Astrocyte (in vitro differentiated cells and primary cell): ENCODE measurements at regions not wholly inside any gene's neighbourhood (a gene's known extent, or its start where the extent isn't known, plus 50 kb on each side); places are given as distances from the start of the nearest gene placed in this dataset.

Experiments
- DNase-seq: peaks from one replicate; pipeline ENCODE4 v3.0.0-alpha.2; 2010; ENCODE audit warnings: low read depth
- FAIRE-seq: peaks from 2 replicates; lab custom pipeline; 2011; peaks lifted over from hg19 to GRCh38; lab: Jason Lieb, UNC
- H2AFZ ChIP-seq: 2 replicates; pipeline ENCODE4 v1.6.0; 2012; ENCODE audit warnings: low read depth, low read length, inconsistent platforms
- H3K27ac ChIP-seq: 2 replicates; pipeline ENCODE4 v1.5.1; 2011; ENCODE audit warnings: low read depth, low read length, inconsistent platforms
- H3K27me3 ChIP-seq: 2 replicates; pipeline ENCODE4 v1.6.0; 2011; ENCODE audit warnings: low read length, inconsistent platforms; ENCODE audit not compliant: insufficient read depth
- H3K36me3 ChIP-seq: 2 replicates; pipeline ENCODE4 v1.5.1; 2011; ENCODE audit warnings: low read length, inconsistent platforms; ENCODE audit not compliant: insufficient read depth
- H3K4me1 ChIP-seq: 2 replicates; pipeline ENCODE4 v1.5.1; 2011; ENCODE audit warnings: low read length, inconsistent platforms; ENCODE audit not compliant: insufficient read depth
- H3K4me2 ChIP-seq: 2 replicates; pipeline ENCODE4 v1.6.0; 2012; ENCODE audit warnings: low read length, inconsistent platforms
- H3K4me3 ChIP-seq: 2 replicates; pipeline ENCODE4 v1.5.1; 2011; ENCODE audit warnings: low read depth, mild to moderate bottlenecking, low read length, inconsistent platforms; ENCODE audit not compliant: insufficient read depth
- H3K79me2 ChIP-seq: 2 replicates; pipeline ENCODE4 v1.6.0; 2012; ENCODE audit warnings: mild to moderate bottlenecking, low read length, inconsistent platforms; ENCODE audit not compliant: insufficient read depth
- H3K9ac ChIP-seq: 2 replicates; pipeline ENCODE4 v1.6.0; 2012; ENCODE audit warnings: mild to moderate bottlenecking, low read length, inconsistent platforms
- H3K9me3 ChIP-seq: 2 replicates; pipeline ENCODE4 v1.5.1; 2012; ENCODE audit warnings: low read depth, mild to moderate bottlenecking, low read length, inconsistent platforms; ENCODE audit not compliant: insufficient read depth
- H4K20me1 ChIP-seq: 2 replicates; pipeline ENCODE4 v1.6.0; 2012; ENCODE audit warnings: low read length, inconsistent platforms; ENCODE audit not compliant: insufficient read depth
- H3K27ac Mint-ChIP-seq: one replicate; pipeline ENCODE4 v1.8.0; 2021; ENCODE audit warnings: mild to moderate bottlenecking, mixed read lengths; ENCODE audit not compliant: unreplicated experiment
- H3K27me3 Mint-ChIP-seq: one replicate; pipeline ENCODE4 v1.8.0; 2021; ENCODE audit warnings: low read depth, mixed read lengths; ENCODE audit not compliant: unreplicated experiment
- H3K36me3 Mint-ChIP-seq: one replicate; pipeline ENCODE4 v1.8.0; 2021; ENCODE audit warnings: low read depth, mixed read lengths; ENCODE audit not compliant: unreplicated experiment
- H3K4me1 Mint-ChIP-seq: one replicate; pipeline ENCODE4 v1.8.0; 2021; ENCODE audit warnings: low read depth, mixed read lengths; ENCODE audit not compliant: unreplicated experiment
- H3K4me3 Mint-ChIP-seq: one replicate; pipeline ENCODE4 v1.8.0; 2021; ENCODE audit warnings: mild to moderate bottlenecking, moderate library complexity, mixed read lengths; ENCODE audit not compliant: unreplicated experiment
- H3K9me3 Mint-ChIP-seq: one replicate; pipeline ENCODE4 v1.8.0; 2021; ENCODE audit warnings: mild to moderate bottlenecking, mixed read lengths; ENCODE audit not compliant: unreplicated experiment
- EZH2 ChIP-seq: IDR thresholded peaks from 2 replicates; pipeline ENCODE4 v1.6.1; 2012; ENCODE audit warnings: mild to moderate bottlenecking, low read length, inconsistent platforms; ENCODE audit not compliant: insufficient read depth
- TF ChIP-seq, protein P1 (sequence below): IDR thresholded peaks from 2 replicates; pipeline ENCODE4 v1.5.1; 2011; ENCODE audit warnings: low read depth, mild to moderate bottlenecking, inconsistent platforms, low read length, moderate library complexity; ENCODE audit not compliant: insufficient read depth

DNA sequence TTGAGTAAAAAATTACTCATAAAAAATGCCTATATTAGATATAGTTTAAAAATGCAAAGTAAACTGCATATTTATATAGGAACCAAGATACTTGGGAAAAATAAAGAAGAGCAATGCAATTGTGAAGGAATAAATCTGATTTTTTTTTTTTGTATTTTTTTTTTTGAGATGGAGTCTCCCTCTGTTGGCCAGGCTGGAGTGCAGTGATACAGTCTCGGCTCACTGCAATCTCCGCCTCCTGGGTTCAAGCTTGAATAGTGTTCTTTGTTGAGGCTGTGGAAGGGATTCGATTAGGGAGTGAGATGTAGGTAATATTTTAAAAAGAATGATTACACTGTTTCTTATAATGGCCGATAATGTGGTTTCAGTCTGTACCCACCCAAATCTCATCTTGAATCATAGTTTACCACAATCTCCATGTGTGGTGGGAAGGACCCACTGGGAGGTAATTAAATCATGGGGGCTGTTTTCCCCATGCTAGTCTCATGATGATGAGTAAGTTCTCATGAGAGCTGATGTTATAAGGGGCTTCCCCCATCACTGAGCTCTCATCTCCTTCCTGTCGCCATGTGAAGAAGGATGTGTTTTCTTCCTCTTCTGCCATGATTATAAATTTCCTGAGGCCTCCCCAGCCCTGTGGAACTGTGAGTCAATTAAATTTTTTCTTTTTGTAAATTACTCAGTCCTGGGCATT, 1765.9 kb downstream of the PLA2G4A start:
- Mint-ChIP-seq H3K9me3 (no peaks in the 10 kb centered on the region), H3K27ac (no peak overlapping the region), H3K4me3 (no peak overlapping the region), H3K27me3 (no peaks in the 10 kb centered on the region), H3K36me3 (no peaks in the 10 kb centered on the region), H3K4me1 (no peaks in the 10 kb centered on the region)
- Histone ChIP-seq H3K9me3 (no peaks in the 10 kb centered on the region), H3K4me1 (no peaks in the 10 kb centered on the region), H3K4me2 (no peak overlapping the region), H3K9ac (no peak overlapping the region), H4K20me1 (no peaks in the 10 kb centered on the region), H3K36me3 (no peaks in the 10 kb centered on the region), H3K79me2 (no peaks in the 10 kb centered on the region), H3K4me3 (no peak overlapping the region), H2AFZ (no peak overlapping the region), H3K27me3 (no peaks in the 10 kb centered on the region), H3K27ac (no peak overlapping the region)
- DNase-seq (no peak), FAIRE-seq (no peak)
- TF ChIP-seq, protein P1, sequence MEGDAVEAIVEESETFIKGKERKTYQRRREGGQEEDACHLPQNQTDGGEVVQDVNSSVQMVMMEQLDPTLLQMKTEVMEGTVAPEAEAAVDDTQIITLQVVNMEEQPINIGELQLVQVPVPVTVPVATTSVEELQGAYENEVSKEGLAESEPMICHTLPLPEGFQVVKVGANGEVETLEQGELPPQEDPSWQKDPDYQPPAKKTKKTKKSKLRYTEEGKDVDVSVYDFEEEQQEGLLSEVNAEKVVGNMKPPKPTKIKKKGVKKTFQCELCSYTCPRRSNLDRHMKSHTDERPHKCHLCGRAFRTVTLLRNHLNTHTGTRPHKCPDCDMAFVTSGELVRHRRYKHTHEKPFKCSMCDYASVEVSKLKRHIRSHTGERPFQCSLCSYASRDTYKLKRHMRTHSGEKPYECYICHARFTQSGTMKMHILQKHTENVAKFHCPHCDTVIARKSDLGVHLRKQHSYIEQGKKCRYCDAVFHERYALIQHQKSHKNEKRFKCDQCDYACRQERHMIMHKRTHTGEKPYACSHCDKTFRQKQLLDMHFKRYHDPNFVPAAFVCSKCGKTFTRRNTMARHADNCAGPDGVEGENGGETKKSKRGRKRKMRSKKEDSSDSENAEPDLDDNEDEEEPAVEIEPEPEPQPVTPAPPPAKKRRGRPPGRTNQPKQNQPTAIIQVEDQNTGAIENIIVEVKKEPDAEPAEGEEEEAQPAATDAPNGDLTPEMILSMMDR: peak; percentile 4
- no peak for TF ChIP-seq EZH2

DNA sequence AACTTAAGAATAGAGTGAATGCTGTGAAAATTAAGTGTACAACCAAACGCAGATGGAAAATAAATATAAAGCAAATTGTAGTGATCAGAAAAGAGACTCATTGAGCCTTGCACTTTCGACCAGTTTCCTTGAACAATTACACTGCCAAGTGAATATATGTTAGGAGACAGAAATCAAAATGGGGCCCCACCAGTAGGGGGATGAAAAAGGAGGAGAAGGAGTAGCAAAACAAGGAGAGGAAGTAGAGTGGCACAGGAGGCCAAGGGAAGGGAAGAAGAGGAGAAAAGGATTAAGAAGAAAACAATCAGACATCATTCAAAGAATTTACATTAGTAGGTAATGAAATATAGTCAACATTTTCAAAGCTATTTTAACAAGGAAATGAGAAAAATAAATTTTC, 1770.6 kb downstream of the PLA2G4A start:
- Mint-ChIP-seq H3K36me3 (no peaks in the 10 kb centered on the region), H3K27ac (no peak overlapping the region), H3K27me3 (no peaks in the 10 kb centered on the region), H3K9me3 (no peaks in the 10 kb centered on the region), H3K4me3 (no peak overlapping the region), H3K4me1 (no peaks in the 10 kb centered on the region)
- no peaks in the 10 kb centered on the region for H4K20me1 ChIP-seq
- H3K27ac ChIP-seq: no peak overlapping the region
- no peak overlapping the region for H3K4me3 ChIP-seq
- TF ChIP-seq EZH2: no peak
- TF ChIP-seq, protein P1: no peak
- no peak overlapping the region for H3K9ac ChIP-seq
- no peaks in the 10 kb centered on the region for H3K79me2 ChIP-seq
- no peaks in the 10 kb centered on the region for H3K4me1 ChIP-seq
- H3K4me2 ChIP-seq: no peak overlapping the region
- no peaks in the 10 kb centered on the region for H3K27me3 ChIP-seq
- no peaks in the 10 kb centered on the region for H3K36me3 ChIP-seq
- H3K9me3 ChIP-seq: no peaks in the 10 kb centered on the region
- FAIRE-seq (no peak), DNase-seq (no peak)
- no peak overlapping the region for H2AFZ ChIP-seq

DNA sequence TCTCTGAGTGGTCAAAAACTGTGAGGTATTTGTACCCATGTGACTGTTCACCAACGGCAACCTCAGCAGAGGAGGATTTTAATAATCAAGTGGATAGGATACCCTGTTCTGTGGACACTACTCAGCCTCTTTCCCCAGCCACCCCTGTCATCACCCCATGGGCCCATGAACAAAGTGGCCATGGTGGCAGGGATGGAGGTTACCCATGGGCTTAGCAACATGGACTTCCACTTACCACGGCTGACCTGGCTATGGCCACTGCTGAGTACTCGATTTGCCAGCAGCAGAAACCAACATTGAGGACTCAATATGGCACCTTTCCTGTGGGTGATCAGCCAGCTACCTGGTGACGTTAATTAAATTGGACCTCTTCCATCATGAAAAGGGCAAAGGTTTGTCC, 1782.7 kb downstream of the PLA2G4A start:
- Mint-ChIP-seq H3K4me3 (no peak overlapping the region), H3K27ac (no peak overlapping the region), H3K4me1 (no peaks in the 10 kb centered on the region), H3K9me3 (peaks cover 7% of the 10 kb centered on the region), H3K36me3 (no peaks in the 10 kb centered on the region), H3K27me3 (no peaks in the 10 kb centered on the region)
- Histone ChIP-seq H2AFZ (no peak overlapping the region), H3K27ac (no peak overlapping the region), H4K20me1 (no peaks in the 10 kb centered on the region), H3K4me3 (no peak overlapping the region), H3K4me1 (no peaks in the 10 kb centered on the region), H3K27me3 (no peaks in the 10 kb centered on the region), H3K9ac (no peak overlapping the region), H3K9me3 (no peaks in the 10 kb centered on the region), H3K4me2 (no peak overlapping the region), H3K79me2 (no peaks in the 10 kb centered on the region), H3K36me3 (no peaks in the 10 kb centered on the region)
- DNase-seq (no peak), FAIRE-seq (no peak)
- no peak for TF ChIP-seq EZH2
- TF ChIP-seq, protein P1: no peak
